Right hindlimb (tissue), 1 donor: ENCODE measurements at regions not wholly inside any gene's neighbourhood (a gene's known extent, or its start where the extent isn't known, plus 50 kb on each side); places are given as distances from the start of the nearest gene placed in this dataset.

Experiments used
- DNase-seq: peaks from one replicate; pipeline ENCODE4 v3.0.0-alpha.2; 2018

DNA sequence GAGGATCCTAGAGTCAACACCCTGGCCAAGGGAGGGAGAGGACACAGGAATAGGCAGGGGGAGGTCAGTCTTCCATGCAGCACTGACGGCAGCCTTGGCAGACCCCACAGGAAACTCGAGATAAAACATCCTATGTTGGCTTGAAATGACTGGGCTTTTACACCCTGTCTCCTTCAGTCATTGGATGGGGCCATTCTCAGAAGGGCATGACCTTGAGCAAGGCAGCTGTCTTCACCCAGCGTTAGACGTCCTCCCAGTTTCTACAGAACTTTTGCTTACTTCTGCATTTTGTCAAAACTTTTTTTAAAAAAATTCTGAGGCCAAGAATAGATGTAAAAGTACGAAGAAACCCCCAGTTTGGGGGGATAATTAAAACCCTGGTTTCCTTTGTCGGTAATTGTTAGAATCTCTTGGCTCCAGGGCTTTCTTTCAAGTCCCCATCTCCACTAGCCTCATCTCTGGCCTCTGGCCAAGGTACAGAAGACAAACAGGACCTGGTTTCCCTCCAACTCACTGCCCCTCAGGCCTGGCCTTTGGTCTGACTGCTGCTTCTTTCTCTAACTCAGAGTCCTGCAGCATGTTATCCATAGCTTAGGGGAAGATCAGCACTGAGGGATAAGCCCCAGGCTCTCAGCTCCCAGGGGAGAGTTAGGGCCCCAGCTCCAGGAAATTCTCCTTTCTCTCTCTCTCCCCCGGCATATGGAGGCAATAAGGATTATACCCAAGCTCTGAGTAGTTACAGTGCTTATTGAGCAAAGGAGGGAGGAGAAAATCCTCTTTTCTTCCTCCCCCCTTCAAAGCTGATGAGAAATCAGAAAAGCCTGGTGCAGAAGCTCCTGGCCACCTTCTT, 51.6 kb upstream of the KCND3 start:
- no peak for DNase-seq

DNA sequence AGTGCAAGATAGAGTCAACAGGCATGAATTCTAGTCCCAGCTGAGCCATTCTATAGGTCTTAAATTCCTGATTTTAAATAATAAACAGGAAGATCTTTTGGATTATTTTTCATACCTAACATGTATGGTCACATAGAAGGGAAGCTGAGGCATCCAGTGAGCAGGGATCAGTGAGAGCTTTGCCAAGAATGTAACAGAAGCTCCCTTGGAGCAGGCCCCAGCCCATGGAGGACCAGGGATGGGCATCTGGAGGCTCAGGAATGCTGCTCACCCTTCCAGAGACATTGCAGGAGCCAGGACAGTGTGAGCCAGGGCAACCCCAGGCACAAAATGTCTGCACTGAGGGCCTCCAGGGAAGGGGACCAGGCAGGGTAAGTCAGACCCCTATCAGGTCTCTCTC, 54.4 kb upstream of the KCND3 start:
- DNase-seq = no peak

DNA sequence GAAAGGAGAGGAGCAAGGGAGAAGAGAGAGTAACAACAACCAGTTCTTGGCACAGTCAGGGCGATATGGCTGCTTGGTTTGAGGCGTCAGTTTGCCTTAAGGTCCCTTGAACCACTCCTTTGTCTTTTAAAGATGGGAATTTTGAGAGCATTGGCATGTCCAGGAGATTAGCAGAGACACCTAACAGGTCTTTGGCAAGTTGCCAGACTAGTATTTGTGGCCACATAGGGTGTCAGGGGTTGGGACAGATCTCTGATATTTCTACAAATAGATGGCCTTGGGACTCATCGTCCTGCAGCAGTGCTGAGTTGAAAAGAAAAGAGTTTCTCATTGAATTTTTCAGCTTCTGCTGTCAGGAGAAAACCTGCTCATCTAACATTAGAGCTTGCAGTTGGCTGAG, 55.3 kb upstream of the KCND3 start:
- no peak for DNase-seq

DNA sequence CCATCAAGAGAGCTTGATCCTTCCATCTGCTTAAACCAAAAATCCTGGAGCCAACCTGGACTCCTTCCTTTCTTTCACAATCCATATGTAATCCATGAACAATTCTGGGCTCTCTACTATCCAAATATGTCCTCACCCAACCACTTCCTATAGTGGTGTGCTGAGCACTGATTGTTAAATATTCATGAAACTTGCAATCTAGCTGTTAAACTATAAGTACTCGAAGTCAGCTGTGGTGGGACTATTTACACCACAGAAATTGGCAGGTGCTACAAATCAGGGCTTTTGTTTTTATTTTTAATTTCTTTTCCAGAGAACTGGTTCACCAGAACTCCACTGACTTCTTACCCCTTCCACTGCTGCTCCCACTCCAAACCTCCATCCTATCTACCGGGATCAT, 57.2 kb upstream of the KCND3 start:
- no peak for DNase-seq

DNA sequence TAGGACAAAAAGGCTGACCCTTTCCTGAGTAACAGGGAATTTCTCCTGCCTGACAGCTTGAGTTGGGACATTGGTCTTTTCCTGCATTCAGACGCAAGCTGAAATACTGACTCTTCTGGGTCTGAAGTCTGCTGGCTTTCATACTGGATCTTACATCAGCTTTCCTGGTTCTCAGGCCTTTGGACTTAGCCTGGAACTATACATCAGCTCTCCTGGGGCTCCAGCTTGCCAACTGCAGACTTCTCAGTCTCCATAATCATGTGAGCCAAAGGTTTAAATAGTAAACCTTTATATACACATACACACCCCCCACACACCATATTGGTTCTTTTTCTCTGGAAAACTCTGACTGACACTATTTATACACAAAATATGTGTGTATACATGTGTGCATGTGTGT, 59.0 kb upstream of the KCND3 start:
- peak; percentile 35 for DNase-seq

DNA sequence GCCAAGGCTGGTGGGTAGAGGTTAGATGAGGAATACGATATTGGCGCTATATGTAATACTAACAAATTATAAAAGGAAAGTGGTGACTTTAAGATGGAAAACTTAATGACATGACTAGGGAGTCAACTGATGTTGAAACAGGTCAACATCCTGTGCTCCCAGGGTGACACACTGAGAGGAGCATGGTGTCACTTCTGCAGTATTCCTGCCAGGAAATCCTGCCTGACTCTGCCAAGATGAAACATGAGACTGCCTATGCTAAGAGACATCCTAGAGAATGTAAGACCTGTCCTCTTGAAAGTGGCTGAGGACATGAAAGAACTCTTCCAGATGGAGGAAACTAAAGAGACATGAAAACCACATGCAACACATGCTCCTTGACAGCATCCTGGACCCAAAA, 65.0 kb upstream of the KCND3 start:
- no peak for DNase-seq

DNA sequence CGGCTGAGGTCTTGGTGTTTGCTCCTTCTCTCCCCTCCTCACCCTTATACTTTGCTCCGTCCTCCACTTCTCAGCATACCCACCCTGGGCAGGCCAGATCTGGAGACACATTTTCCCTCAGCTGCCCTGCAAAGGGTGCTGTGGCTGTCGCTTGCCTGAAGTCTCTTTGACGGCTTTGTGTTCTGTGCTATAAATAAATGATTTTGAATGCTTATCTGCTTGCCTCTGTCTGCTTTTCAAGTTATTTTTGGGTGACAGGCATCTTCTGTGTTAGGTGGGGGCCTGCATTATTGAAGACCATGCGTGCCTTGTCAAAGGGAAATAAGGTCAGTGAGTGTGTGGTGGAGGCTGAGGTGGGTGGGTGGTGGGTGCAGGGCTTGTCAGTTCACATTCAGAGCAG, 66.9 kb upstream of the KCND3 start:
- DNase-seq = no peak

DNA sequence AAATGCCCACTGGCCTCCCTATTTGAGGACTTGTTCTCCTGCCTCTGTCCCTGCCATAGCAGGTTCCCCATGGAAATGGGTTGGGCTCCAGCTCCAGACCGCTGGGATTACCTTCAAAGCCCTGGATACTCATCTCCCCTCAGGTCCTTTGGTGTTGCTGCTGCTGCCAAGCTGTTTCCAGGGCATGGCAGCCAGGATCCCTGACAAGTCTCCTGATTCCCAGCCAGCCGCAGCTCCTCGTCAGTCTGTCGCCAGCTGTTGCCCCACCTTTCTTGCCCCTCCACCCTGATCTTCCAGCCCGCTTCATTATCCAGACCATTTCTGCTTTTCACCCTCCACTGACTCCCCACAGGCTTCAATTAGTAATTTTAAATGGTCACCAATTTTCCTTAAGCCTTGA, 68.3 kb upstream of the KCND3 start:
- DNase-seq = no peak

DNA sequence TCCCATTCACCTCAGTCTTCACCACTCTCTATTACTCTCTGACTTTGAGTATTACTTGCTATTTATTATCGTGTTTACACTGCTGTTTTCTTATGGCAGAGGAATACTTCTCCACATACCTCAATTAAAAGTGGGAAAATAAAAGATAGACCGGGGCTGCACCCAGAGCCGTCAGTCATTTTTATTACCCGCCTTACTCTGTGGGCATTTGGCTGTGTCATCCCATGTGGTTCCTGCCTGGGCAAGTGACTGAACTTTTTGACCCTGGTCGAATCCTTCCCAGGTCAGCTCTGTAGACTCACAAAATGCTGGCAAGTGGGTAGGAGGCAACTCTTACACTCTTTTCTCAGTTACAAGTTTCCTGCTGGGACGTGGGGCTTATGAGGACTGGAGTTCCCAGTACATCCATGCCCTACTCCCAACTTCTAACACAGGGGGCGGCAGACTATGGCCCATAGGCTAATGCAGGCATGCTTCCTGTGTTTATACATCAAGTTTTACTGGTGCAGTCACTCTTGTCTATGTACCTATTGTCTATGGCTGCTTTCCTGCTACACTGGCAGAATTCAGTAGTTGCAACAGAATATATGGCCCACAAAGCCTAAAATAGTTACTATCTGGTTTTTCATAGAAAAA, 69.5 kb upstream of the KCND3 start:
- no peak for DNase-seq

DNA sequence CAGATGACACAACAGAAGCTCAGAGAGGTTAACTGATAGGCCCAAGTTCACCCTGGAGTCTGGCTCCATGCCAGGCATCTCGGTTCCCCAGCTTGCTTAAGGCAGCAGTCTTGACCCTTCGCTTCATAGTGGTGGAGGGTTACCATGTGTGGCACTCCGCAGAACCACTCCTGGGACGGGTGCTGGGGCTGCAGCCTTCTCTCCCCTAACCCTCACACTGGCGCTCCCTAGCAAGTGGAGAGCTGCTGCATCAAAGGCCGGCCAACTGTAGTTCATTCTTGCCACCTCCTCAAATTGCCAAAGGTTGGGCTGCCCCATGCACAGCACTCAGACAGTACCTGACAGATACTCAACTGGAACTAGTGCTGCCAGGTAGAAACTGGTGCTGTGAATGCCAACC, 70.2 kb upstream of the KCND3 start:
- DNase-seq = no peak

DNA sequence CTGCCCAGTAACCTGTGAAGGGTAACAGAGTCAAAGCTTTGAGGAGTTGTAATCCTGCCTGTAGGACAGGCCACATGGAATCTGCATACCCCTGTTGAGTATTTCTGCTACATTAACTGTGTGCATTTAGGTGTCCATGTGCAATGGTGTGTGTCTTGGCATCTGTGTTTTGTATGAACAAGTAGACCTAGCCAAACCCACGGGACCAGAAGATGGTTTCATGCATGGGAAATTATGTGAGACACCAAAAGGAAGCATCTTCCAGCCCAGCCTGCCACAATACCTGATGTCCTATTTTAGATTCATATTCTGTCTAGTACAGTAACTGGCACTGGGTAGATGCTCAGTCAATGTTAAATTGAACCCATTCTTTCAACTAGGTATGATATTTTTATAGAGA, 70.8 kb upstream of the KCND3 start:
- DNase-seq = no peak

DNA sequence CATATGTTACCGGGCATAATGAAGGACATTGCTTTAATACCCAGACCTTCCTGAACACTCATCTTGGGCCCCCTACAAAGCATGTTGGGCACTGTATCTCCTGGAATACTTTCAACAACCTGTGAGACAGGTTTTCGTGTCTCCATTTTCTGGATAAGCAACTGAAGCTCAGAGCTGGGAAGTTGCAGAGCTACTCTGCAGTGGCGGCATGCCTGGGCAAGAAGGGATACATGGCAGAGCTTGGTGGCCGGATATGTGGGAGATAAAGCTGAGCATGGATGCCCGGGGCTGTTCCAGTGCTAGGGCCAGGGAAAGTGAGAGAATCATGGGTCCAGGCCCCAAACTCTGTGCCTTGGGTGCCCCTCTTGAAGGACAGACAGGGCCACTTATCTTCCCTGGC, 71.6 kb upstream of the KCND3 start:
- no peak for DNase-seq

DNA sequence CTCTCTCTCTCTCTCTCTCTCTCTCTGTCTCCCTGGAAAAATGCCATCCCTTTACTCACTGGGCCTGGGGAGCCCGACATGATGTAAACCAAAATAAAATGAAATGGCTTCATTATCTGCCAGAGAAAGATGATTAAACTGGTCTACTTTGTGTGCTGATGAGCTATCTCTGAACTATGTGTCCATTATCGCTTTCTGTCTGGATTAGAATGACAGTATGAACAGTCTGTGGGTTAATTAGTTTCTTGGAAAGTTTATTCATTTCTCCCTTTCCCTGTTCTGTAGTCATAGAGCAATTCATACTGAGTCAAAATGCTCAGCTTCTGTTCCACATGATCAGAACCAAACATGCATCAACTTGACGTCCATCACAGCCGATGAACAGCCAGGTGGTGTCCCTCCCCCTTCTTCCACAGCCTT, 72.4 kb upstream of the KCND3 start:
- no peak for DNase-seq

DNA sequence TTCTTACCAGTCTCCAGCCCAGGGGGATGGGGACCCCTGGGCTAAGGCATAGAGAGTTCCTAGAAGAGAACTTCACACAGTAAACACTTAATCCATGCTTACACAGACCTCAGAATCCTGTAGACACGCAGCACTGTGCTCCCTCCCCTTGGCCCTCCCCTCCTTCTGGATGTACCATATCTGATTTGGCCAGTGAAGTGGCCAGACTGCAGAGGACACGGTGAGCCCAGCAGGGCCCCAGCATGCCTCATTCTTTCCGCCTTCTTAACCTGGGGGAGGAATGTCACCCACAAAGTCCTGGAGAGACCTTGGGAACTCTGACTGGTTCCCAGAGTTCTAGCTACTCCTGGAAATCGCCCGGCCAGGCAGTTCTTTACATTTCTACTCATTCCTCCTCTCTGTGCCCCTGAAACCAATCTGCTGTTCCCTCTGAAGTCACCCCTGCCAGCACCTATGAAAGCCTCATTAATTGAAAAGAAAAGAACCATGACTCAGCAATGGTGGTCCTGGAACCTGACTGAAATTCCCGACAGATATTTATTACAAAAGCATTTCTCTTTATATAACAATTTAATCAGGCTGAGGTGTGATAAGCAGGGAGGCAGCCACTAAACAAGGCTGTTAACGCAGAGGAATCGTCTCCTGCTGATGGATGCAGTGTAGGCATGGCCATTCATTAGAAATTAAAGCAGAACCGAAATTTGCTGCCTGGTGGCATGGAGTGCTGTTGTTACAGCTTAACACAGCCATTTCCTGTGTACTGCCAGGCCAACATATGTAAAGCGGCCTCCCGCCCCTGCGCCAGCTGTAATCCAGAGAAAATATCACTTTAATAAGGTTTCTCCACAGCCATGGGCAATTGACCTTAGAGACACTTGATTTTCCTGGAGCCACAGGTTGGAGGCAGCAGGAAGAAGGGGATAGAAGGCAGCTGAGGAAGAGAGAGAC, 74.6 kb upstream of the KCND3 start:
- DNase-seq = no peak

DNA sequence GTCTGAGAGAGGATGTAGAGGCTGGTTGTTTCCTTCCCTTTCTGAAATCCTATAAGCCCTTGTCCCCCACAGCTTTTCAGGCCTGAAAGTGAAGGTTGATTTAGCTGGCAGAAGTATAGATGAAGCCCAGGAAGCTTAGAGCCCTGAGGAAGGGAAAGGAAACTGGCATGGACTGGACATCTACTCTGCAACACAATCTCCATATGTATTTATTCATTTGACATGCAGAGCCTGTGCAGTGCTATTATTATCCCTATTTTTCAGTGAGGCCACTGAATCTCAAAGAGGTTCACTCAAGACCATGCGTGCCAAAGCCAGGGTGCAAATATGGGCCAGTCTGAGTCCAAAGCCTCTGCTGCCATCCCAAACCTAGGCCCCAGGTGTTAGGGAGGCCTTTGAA, 78.5 kb upstream of the KCND3 start:
- no peak for DNase-seq

DNA sequence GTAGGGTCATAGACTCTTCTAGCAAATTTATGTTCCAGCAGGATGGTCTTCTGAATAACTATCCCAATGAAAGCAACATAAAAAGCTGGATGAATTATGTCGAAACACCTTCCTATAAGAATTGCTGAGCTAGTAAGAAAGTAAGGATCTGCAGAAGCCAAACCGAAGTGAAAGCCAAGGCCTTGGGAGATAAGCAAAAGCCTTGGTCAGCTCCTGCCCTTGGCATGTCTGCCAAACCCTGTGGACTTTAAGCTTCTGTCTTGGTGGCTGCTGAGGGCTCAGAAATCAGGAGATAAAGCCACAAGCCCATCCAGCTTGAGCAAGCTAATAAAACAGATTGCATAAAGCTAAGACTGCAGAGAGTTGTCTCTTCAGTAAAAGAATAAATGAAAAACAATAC, 81.2 kb upstream of the KCND3 start:
- DNase-seq = no peak

DNA sequence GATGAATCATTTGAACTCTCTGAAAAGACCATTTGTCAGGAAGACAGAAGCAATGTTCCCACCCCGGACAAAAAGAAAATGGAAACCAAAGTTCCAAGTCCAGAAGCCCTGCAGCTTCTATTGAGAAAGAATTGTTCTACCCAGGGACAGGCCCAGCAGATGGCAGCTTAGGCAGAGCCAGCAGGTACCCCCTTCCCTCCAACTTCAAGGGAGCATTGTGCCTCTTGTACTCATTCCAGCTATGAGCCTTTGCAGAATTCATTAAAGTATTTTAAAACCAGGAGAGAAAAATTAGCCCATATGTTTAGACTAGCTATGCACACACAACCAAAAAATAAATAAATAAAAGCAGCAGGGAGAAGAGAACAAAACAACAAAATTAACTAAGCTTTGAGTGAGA, 85.2 kb upstream of the KCND3 start:
- no peak for DNase-seq

DNA sequence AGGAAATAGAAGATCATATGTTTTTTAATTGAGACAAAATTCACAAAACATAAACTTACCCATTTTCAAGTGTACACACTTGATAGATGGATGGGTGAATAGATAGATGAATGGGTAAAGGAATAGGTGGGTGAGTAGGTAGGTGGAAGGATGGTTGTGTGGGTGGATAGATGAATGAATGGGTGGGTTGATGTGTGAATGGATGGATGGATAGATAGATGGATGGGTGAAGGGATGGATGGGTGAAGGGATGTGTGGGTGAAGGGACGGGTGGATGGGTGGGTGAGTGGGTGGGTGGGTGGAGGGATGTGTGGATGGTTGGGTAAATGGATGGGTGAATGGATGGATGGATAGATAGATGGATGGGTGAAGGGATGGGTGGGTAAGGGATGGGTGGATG, 86.1 kb upstream of the KCND3 start:
- no peak for DNase-seq

DNA sequence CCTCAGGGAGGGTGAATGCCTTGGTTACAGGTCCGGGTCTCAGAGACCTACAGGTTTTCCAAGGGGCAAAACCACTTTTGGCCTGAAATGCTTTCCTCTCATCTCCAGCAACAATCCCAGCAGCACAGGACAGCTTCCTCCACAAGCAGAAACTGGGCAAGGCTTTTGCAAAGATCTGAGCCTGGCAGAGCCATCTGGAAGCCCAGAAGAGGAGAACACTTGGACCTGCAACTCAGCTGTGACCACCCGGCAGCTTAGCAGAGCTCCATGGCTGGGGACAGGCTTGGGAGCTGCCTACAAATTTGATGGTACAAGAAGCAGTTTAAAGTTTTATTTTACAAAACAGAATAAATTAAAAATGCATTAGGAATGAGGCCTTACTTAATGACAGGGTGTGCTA, 90.0 kb upstream of the KCND3 start:
- DNase-seq = no peak

DNA sequence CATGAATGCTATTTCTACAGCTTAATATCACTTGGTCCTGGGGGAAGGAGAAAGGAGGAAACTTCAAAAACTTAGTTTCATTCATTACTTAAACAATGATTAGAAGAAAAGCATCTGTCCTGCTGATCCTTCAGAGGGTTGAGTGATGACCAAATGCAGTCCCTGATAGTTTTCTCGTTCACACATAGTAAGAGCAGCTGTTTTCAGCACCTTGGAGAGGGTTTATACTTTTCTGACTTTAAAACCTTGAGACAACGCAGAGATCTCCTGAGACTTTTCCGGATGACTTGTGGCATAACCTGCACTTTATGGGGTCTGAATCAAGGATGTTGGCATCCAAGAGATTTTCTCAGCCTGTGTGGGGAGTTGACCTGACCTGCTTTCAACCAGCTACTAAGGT, 94.0 kb upstream of the KCND3 start:
- DNase-seq = no peak

DNA sequence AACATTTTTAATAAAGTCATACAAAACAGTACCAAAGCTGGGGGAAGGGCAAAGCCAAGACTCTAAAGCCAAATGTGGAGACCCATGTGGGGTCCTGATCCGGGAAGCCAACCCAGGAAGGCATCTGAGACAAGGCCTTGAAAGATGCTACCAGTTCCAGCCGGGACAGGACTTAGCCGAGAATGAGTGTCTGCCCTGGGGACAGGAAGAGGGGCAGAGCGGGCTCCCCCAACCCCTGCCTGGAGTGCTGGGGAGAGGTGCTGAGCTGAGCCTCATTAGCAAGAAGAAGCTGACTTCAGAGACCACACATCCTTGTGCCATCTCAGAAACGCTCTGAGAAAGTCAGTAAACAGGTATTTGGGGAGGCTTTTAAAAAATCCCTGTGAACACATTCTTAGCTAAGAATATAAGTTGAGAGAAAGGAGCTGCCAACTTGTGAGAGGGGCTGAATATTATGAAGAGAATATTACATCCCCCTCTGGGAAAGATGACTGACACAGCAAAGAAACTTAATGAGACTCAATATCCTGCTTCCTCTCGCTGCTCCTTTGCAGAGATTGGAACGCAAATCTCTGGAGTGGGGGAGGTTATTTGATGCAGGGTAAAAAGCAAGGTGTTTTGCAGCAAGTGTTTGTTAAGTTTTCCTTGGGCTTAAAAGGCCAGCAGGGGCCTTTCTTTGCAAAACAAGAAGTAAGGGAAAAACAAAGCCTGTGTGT, 103.3 kb upstream of the KCND3 start:
- no peak for DNase-seq

DNA sequence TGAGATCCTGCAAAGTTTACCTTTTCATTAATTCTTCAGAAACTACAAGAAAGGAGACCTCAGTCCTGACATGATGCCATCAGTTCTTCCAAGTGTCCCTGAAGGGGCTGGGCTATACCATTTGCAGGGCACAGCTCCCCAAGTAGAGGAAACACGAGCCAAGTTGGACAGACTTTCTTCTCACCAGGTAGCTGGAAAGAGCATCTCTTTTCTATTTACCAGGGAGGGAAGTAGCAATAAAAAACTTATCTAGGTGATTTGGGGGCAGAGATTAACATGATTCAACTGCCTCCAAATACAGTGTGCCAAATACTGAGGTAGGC, 103.9 kb upstream of the KCND3 start:
- no peak for DNase-seq

DNA sequence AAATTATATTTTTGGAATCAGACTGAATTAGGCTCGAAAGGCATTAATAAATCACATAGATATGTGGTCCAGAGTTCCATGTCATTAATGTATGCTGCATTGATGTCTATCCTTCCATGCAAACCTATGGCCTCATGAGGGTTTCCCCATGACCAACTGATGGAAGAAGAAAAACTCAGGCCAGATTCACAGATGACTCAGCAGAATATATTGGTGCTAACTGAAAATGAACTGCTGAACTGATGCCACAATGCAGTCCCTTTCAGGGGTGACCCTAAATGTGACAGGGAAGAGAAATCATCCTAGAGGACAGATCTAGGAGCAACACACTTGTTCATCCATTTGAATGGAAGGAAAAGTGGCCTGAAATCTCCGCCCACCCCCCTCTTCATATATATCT, 110.5 kb upstream of the KCND3 start:
- no peak for DNase-seq
